ENCODE measurements at regions not wholly inside any gene's neighbourhood (a gene's known extent, or its start where the extent isn't known, plus 50 kb on each side); places are given as distances from the start of the nearest gene placed in this dataset.

- Histone ChIP-seq H3K27ac (no peak overlapping the region), H2AFZ (replicated peaks) (no peak overlapping the region), H3K4me1 (peaks cover 6% of the 10 kb centered on the region), H4K20me1 (ENCODE audit: low read depth) (no peaks in the 10 kb centered on the region), H3K9ac (no peak overlapping the region), H3K27me3 (no peaks in the 10 kb centered on the region), H3F3A (ENCODE audit: low read depth) (no peaks in the 10 kb centered on the region), H3K4me2 (no peak overlapping the region), H3K9me3 (ENCODE audit: low read depth) (no peaks in the 10 kb centered on the region), H3K36me3 (no peaks in the 10 kb centered on the region), H3K79me2 (ENCODE audit: low read depth) (no peaks in the 10 kb centered on the region), H3K4me3 (no peak overlapping the region)
- no peak overlapping the region for H3K4me3 Mint-ChIP-seq
- no peaks in the 10 kb centered on the region for H3K27me3 Mint-ChIP-seq (ENCODE audit: insufficient read depth, low read depth)
- no peak overlapping the region for H3K27ac Mint-ChIP-seq
- no peaks in the 10 kb centered on the region for H3K36me3 Mint-ChIP-seq
- H3K4me1 Mint-ChIP-seq = peaks cover 14% of the 10 kb centered on the region
- TF ChIP-seq EZH2 (IDR thresholded peaks at IDR 0.05) (no peak), CTCF (IDR thresholded peaks at IDR 0.05) (no peak)
- no peaks in the 10 kb centered on the region for H3K9me3 Mint-ChIP-seq
- DNase-seq (ENCODE audit: low spot score) = no peak
These were observed 775.1 kb downstream of the TNS3 start for GRCh38 chr7:46806856-46807255.

- H4K20me1 ChIP-seq (ENCODE audit: low read depth) = no peaks in the 10 kb centered on the region
- H3K27me3 Mint-ChIP-seq (ENCODE audit: insufficient read depth, low read depth) = no peaks in the 10 kb centered on the region
- DNase-seq (ENCODE audit: low spot score) = no peak
- no peaks in the 10 kb centered on the region for H3K36me3 Mint-ChIP-seq
- no peak overlapping the region for H2AFZ ChIP-seq (replicated peaks)
- H3K79me2 ChIP-seq (ENCODE audit: low read depth) = no peaks in the 10 kb centered on the region
- no peaks in the 10 kb centered on the region for H3K27me3 ChIP-seq
- no peaks in the 10 kb centered on the region for H3K36me3 ChIP-seq
- H3K4me1 Mint-ChIP-seq = peaks cover 2% of the 10 kb centered on the region
- no peak overlapping the region for H3K9ac ChIP-seq
- H3K9me3 Mint-ChIP-seq = peaks cover 5% of the 10 kb centered on the region
- H3K4me2 ChIP-seq = peak overlapping the region; percentile 32
- H3K4me3 ChIP-seq = no peak overlapping the region
- no peaks in the 10 kb centered on the region for H3K9me3 ChIP-seq (ENCODE audit: low read depth)
- no peaks in the 10 kb centered on the region for H3F3A ChIP-seq (ENCODE audit: low read depth)
- no peak overlapping the region for H3K27ac Mint-ChIP-seq
- TF ChIP-seq EZH2phosphoT487 (IDR thresholded peaks at IDR 0.05) (no peak), CTCF (IDR thresholded peaks at IDR 0.05) (no peak), EZH2 (IDR thresholded peaks at IDR 0.05) (no peak)
- H3K4me1 ChIP-seq = peaks cover 6% of the 10 kb centered on the region
- no peak overlapping the region for H3K27ac ChIP-seq
- no peak overlapping the region for H3K4me3 Mint-ChIP-seq
These were observed 779.4 kb downstream of the TNS3 start for GRCh38 chr7:46802479-46802878.

- H3K4me1 Mint-ChIP-seq = peaks cover 15% of the 10 kb centered on the region
- no peaks in the 10 kb centered on the region for H3F3A ChIP-seq (ENCODE audit: low read depth)
- H3K36me3 Mint-ChIP-seq = no peaks in the 10 kb centered on the region
- H3K27me3 ChIP-seq = no peaks in the 10 kb centered on the region
- no peak overlapping the region for H2AFZ ChIP-seq (replicated peaks)
- no peak overlapping the region for H3K4me3 Mint-ChIP-seq
- no peak overlapping the region for H3K4me3 ChIP-seq
- H3K4me1 ChIP-seq = no peaks in the 10 kb centered on the region
- H3K27ac Mint-ChIP-seq = no peak overlapping the region
- no peaks in the 10 kb centered on the region for H3K9me3 ChIP-seq (ENCODE audit: low read depth)
- no peak overlapping the region for H3K27ac ChIP-seq
- no peaks in the 10 kb centered on the region for H4K20me1 ChIP-seq (ENCODE audit: low read depth)
- H3K79me2 ChIP-seq (ENCODE audit: low read depth) = no peaks in the 10 kb centered on the region
- H3K36me3 ChIP-seq = no peaks in the 10 kb centered on the region
- H3K4me2 ChIP-seq = no peak overlapping the region
- H3K27me3 Mint-ChIP-seq (ENCODE audit: insufficient read depth, low read depth) = no peaks in the 10 kb centered on the region
- DNase-seq (ENCODE audit: low spot score) = no peak
- TF ChIP-seq EZH2phosphoT487 (IDR thresholded peaks at IDR 0.05) (no peak), CTCF (IDR thresholded peaks at IDR 0.05) (no peak), EZH2 (IDR thresholded peaks at IDR 0.05) (no peak)
- H3K9ac ChIP-seq = no peak overlapping the region
- H3K9me3 Mint-ChIP-seq = no peaks in the 10 kb centered on the region
These were observed 790.7 kb downstream of the TNS3 start for GRCh38 chr7:46791188-46791587.

- no peaks in the 10 kb centered on the region for H3K4me1 ChIP-seq
- H3K79me2 ChIP-seq (ENCODE audit: low read depth) = no peaks in the 10 kb centered on the region
- H3K36me3 ChIP-seq = no peaks in the 10 kb centered on the region
- Mint-ChIP-seq H3K9me3 (no peaks in the 10 kb centered on the region), H3K27ac (peak overlapping the region; percentile 62), H3K4me1 (peaks cover 19% of the 10 kb centered on the region), H3K36me3 (no peaks in the 10 kb centered on the region), H3K4me3 (no peak overlapping the region), H3K27me3 (ENCODE audit: insufficient read depth, low read depth) (no peaks in the 10 kb centered on the region)
- no peaks in the 10 kb centered on the region for H3F3A ChIP-seq (ENCODE audit: low read depth)
- H2AFZ ChIP-seq (replicated peaks) = peak overlapping the region; percentile 75
- no peak overlapping the region for H3K4me2 ChIP-seq
- DNase-seq (ENCODE audit: low spot score) = no peak
- no peak overlapping the region for H3K4me3 ChIP-seq
- H3K9me3 ChIP-seq (ENCODE audit: low read depth) = no peaks in the 10 kb centered on the region
- TF ChIP-seq CTCF (IDR thresholded peaks at IDR 0.05) = no peak
- no peak for TF ChIP-seq EZH2phosphoT487 (IDR thresholded peaks at IDR 0.05)
- TF ChIP-seq EZH2 (IDR thresholded peaks at IDR 0.05) = no peak
- H4K20me1 ChIP-seq (ENCODE audit: low read depth) = no peaks in the 10 kb centered on the region
- H3K27me3 ChIP-seq = no peaks in the 10 kb centered on the region
- H3K9ac ChIP-seq = no peak overlapping the region
- no peak overlapping the region for H3K27ac ChIP-seq
These were observed 794.9 kb downstream of the TNS3 start for GRCh38 chr7:46786995-46787394.
